Keratinocyte (primary cell): ENCODE measurements at regions not wholly inside any gene's neighbourhood (a gene's known extent, or its start where the extent isn't known, plus 50 kb on each side); places are given as distances from the start of the nearest gene placed in this dataset.

Experiments
- EZH2 ChIP-seq: IDR thresholded peaks from one replicate; pipeline ENCODE4 v1.6.1; 2012; ENCODE audit warnings: inconsistent platforms, mild to moderate bottlenecking, low read length, moderate library complexity
- TF ChIP-seq, protein P1 (sequence below), 3 experiments: IDR thresholded peaks in 1 of 3; conservative IDR thresholded peaks in 1 of 3; optimal IDR thresholded peaks in 1 of 3; 2 replicates in 2 of 3; 3 replicates in 1 of 3; pipeline versions ENCODE3 to v1.5.1; 2011; ENCODE audit warnings: low read length in 3 of 3, mild to moderate bottlenecking in 3 of 3, moderate library complexity in 2 of 3, control low read depth in 1 of 3, inconsistent platforms in 1 of 3; ENCODE audit not compliant: insufficient read depth in 2 of 3; ENCODE audit errors: extremely low read depth in 1 of 3

GRCh38 chr6:104509355-104509754 is 350.4 kb downstream of the HACE1 start:
- TF ChIP-seq, protein P1, sequence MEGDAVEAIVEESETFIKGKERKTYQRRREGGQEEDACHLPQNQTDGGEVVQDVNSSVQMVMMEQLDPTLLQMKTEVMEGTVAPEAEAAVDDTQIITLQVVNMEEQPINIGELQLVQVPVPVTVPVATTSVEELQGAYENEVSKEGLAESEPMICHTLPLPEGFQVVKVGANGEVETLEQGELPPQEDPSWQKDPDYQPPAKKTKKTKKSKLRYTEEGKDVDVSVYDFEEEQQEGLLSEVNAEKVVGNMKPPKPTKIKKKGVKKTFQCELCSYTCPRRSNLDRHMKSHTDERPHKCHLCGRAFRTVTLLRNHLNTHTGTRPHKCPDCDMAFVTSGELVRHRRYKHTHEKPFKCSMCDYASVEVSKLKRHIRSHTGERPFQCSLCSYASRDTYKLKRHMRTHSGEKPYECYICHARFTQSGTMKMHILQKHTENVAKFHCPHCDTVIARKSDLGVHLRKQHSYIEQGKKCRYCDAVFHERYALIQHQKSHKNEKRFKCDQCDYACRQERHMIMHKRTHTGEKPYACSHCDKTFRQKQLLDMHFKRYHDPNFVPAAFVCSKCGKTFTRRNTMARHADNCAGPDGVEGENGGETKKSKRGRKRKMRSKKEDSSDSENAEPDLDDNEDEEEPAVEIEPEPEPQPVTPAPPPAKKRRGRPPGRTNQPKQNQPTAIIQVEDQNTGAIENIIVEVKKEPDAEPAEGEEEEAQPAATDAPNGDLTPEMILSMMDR (optimal IDR thresholded peaks at IDR 0.05 in 1 of 3, IDR thresholded peaks at IDR 0.05 in 1 of 3, conservative IDR thresholded peaks at IDR 0.05 in 1 of 3; ENCODE audit: extremely low read depth in 1 of 3, insufficient read depth in 2 of 3, low read length in 3 of 3) = no peak
- no peak for TF ChIP-seq EZH2
